OCI-LY3 (cell line): ENCODE measurements at regions not wholly inside any gene's neighbourhood (a gene's known extent, or its start where the extent isn't known, plus 50 kb on each side); places are given as distances from the start of the nearest gene placed in this dataset.
A peak's percentile ranks its signal among the peaks of the same experiment; 100 is the strongest.

ENCODE experiments used
- CTCF ChIP-seq: fragments of 200-600, 300-600 bp; sonication (generic); IDR thresholded peaks from 2 replicates; pipeline ENCODE4 v1.5.1; 2014; ENCODE audit warnings: antibody characterized with exemption, low read length, low read depth
- EZH2phosphoT487 ChIP-seq: fragments of 200-600 bp; shearing (Covaris generic); IDR thresholded peaks from 2 replicates; pipeline ENCODE4 v1.6.1; 2018; ENCODE audit warnings: antibody characterized with exemption, mixed run types, low read depth

- peak; percentile 83 for TF ChIP-seq CTCF
- no peak for TF ChIP-seq EZH2phosphoT487
These were observed 751.7 kb upstream of the GOLIM4 start for GRCh38 chr3:168847291-168847883.
